ENCODE measurements at regions not wholly inside any gene's neighbourhood (a gene's known extent, or its start where the extent isn't known, plus 50 kb on each side); places are given as distances from the start of the nearest gene placed in this dataset.

- TF ChIP-seq, protein P1, sequence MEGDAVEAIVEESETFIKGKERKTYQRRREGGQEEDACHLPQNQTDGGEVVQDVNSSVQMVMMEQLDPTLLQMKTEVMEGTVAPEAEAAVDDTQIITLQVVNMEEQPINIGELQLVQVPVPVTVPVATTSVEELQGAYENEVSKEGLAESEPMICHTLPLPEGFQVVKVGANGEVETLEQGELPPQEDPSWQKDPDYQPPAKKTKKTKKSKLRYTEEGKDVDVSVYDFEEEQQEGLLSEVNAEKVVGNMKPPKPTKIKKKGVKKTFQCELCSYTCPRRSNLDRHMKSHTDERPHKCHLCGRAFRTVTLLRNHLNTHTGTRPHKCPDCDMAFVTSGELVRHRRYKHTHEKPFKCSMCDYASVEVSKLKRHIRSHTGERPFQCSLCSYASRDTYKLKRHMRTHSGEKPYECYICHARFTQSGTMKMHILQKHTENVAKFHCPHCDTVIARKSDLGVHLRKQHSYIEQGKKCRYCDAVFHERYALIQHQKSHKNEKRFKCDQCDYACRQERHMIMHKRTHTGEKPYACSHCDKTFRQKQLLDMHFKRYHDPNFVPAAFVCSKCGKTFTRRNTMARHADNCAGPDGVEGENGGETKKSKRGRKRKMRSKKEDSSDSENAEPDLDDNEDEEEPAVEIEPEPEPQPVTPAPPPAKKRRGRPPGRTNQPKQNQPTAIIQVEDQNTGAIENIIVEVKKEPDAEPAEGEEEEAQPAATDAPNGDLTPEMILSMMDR (IDR thresholded peaks at IDR 0.05) = no peak
- H3K27ac ChIP-seq = no peak overlapping the region
- no peak overlapping the region for H3K4me3 ChIP-seq
- no peak for DNase-seq (ENCODE audit: low spot score)
Measured at GRCh38 chr6:113796038-113796437, 61.1 kb upstream of the MARCKS start.

DNA sequence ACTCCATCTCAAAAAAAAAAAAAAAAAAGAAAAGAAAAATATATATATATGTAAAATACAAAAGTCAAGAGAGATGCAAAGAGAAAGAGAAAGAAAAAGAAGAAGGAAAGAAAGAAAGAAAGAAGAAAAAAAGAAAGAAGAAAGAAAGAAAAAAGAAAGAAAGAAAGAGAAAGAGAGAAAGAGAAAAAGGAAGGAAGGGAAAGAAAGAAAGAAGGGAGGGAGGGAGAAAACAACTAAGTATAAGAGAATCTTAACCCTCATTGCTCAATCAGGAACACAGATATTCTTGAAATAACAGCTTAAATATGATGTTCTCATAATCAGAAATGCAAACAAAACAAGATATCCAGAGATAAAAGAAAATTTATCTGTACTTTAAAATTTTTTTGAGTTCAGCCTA, 54.4 kb upstream of the MARCKS start:
- TF ChIP-seq, protein P1 (IDR thresholded peaks at IDR 0.05) = no peak
- Histone ChIP-seq H3K4me3 (no peak overlapping the region), H3K27ac (no peak overlapping the region)
- DNase-seq (ENCODE audit: low spot score) = no peak

DNA sequence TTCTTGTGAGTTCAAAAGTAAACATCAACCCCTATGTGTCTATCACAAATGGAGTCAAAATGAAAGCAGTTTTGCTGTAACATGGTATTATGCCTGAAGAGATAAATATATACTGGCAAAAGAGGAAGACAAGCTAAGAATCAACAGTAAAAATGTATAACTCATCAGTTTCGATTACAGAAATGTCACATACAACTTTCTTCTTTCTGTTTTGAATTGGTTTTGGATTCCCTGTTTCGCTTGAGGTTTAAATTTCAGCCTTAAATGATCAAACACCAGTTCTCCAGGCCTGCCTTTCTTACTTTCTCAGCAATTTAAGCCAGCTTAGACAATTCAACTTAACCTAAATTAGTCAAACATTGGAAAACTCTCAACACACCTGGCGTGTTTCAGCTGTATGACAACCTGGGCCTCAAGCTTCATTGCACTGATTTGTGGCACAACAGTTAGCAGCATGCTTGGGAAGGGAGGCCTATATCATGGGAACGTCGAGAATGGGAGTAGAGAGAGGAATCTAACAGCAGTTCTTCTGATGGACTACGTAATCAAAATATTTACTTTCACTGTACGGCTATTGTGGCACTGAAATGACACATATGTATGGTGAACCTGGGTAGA, 51.9 kb upstream of the MARCKS start:
- TF ChIP-seq, protein P1 (IDR thresholded peaks at IDR 0.05) = no peak
- H3K4me3 ChIP-seq = no peak overlapping the region
- DNase-seq (ENCODE audit: low spot score) = no peak
- peak overlapping the region; percentile 23 to 50 for H3K27ac ChIP-seq

GRCh38 chr6:113805811-113806495, 51.2 kb upstream of the MARCKS start:
- DNase-seq (ENCODE audit: low spot score) = no peak
- Histone ChIP-seq H3K4me3 (no peak overlapping the region), H3K27ac (no peak overlapping the region)
- TF ChIP-seq, protein P1 (IDR thresholded peaks at IDR 0.05) = no peak
